ENCODE measurements at regions not wholly inside any gene's neighbourhood (a gene's known extent, or its start where the extent isn't known, plus 50 kb on each side); places are given as distances from the start of the nearest gene placed in this dataset.
"Not testable (repeated sequence)": the region's sequence is repeated elsewhere in the genome, so short reads cannot be mapped to it uniquely, and the experiment has no call there.

GRCh38 chr4:154907345-154908045, 126.4 kb downstream of the RBM46 start:
- not testable (repeated sequence) for H3K4me3 ChIP-seq (ENCODE audit: low read depth, low read length); DNase-seq (ENCODE audit: low read depth)

- TF ChIP-seq CTCF (IDR thresholded peaks at IDR 0.05; ENCODE audit: insufficient read depth, low read depth, low read length, missing control alignments): no peak
- DNase-seq (ENCODE audit: low read depth): no peak
- H3K4me3 ChIP-seq (ENCODE audit: low read depth, low read length): no peak overlapping the region
Observed at GRCh38 chr4:154908168-154908567, 127.1 kb downstream of the RBM46 start.

- no peak overlapping the region for H3K4me3 ChIP-seq (ENCODE audit: low read depth, low read length)
- no peak for DNase-seq (ENCODE audit: low read depth)
- TF ChIP-seq CTCF (IDR thresholded peaks at IDR 0.05; ENCODE audit: insufficient read depth, low read depth, low read length, missing control alignments): no peak
Observed at GRCh38 chr4:154911097-154911496, 130.0 kb downstream of the RBM46 start.

GRCh38 chr4:154911608-154912098, 130.6 kb downstream of the RBM46 start:
- TF ChIP-seq CTCF (IDR thresholded peaks at IDR 0.05; ENCODE audit: insufficient read depth, low read depth, low read length, missing control alignments): no peak
- DNase-seq (ENCODE audit: low read depth): no peak
- H3K4me3 ChIP-seq (ENCODE audit: low read depth, low read length): no peak overlapping the region

- H3K4me3 ChIP-seq (ENCODE audit: low read depth, low read length): no peak overlapping the region
- no peak for TF ChIP-seq CTCF (IDR thresholded peaks at IDR 0.05; ENCODE audit: insufficient read depth, low read depth, low read length, missing control alignments)
- no peak for DNase-seq (ENCODE audit: low read depth)
Observed at GRCh38 chr4:154916068-154916467, 135.0 kb downstream of the RBM46 start.

GRCh38 chr4:154927126-154927680, 146.1 kb downstream of the RBM46 start:
- no peak overlapping the region for H3K4me3 ChIP-seq (ENCODE audit: low read depth, low read length)
- no peak for DNase-seq (ENCODE audit: low read depth)
- no peak for TF ChIP-seq CTCF (IDR thresholded peaks at IDR 0.05; ENCODE audit: insufficient read depth, low read depth, low read length, missing control alignments)

- TF ChIP-seq CTCF (IDR thresholded peaks at IDR 0.05; ENCODE audit: insufficient read depth, low read depth, low read length, missing control alignments): no peak
- no peak for DNase-seq (ENCODE audit: low read depth)
Observed at GRCh38 chr4:154928640-154929257, 147.7 kb downstream of the RBM46 start.

More at GRCh38 chr4:154928640-154929257, 147.7 kb downstream of the RBM46 start:
- H3K4me3 ChIP-seq (ENCODE audit: low read depth, low read length): no peak overlapping the region
